ENCODE measurements at regions not wholly inside any gene's neighbourhood (a gene's known extent, or its start where the extent isn't known, plus 50 kb on each side); places are given as distances from the start of the nearest gene placed in this dataset.

GRCh38 chr10:10956681-10957542 is 60.8 kb upstream of the CELF2 start:
- no peak for DNase-seq (ENCODE audit: low read depth)

GRCh38 chr10:10958041-10958440 is 59.6 kb upstream of the CELF2 start:
- DNase-seq (ENCODE audit: low read depth): no peak

GRCh38 chr10:10959666-10960065 is 58.0 kb upstream of the CELF2 start:
- no peak for DNase-seq (ENCODE audit: low read depth)

DNA sequence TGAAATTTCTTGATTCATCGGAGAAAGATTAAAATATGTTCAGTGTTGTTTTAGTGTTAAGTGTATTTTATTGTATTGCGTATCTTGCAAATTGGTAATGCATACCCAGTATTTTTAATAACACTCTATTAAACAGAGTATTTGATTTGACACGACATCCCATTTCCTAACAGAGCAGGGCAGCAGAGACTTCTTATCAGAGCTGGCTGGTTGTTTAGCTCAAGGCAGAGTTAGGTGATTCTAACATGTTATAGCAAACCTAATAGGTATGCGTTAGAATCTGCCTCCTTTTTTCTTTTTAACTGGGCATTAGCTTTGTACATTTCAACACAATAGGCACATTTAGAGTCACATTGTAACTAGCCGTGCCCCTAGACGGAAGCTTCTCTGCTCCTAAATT is 57.1 kb upstream of the CELF2 start:
- no peak for DNase-seq (ENCODE audit: low read depth)

DNA sequence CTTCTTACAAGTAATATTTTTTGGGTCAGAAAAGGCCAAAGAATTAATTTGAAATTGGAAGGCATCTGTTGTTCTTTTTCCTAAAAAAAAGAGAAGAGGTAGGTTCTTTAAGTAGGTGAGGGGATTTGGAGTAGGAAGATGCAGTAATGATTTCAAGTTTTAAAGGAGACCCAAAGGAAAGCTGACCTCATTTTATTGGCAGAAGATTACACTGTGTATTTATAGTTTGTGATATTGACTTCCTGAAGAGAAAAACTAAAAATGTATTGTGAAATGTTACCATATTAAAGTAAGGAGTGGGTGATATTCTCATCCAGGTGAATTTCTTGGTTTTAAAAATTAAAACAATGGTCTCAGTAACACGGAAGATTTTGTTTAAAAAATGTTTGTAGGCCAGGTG is 56.6 kb upstream of the CELF2 start:
- DNase-seq (ENCODE audit: low read depth): no peak

- no peak for DNase-seq (ENCODE audit: low read depth)
Measured at GRCh38 chr10:10967029-10967428, 50.6 kb upstream of the CELF2 start.

DNA sequence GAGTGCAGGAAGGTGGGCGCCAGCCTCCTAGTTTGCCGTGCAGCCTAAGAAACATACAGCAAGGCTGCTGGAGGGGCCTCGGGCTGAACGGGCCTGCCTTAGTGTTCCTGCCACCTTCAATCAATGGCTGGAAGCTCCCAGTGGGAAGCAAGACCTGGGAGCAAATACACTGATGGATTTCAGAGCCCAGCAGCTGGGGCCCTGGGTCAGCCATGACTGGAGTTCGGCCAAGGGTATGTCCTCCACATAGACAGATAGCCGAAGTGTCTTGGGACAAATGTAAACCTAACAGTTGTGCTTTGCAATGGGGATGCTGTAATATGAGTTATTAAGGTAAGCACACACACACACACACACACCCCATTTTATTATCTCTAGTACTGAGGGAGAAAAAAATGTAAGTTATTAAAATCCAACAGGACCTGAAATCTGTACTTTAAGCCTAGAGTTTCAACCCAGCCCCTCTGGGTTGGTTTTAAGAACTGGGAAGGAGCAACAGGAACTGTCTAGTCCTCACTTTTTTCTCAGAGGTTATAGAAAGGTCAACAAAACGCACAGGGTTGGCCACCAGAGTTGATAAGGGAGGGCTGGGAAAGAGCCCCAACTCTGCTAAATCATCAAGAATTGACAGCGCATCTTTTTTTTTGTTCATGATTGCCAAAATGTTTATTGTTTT is 50.0 kb upstream of the CELF2 start:
- no peak for DNase-seq (ENCODE audit: low read depth)

All from activated gamma-delta T cell treated with anti-CD3 and anti-CD28 coated beads, Interleukin-2, amount 50 U/mL, for 16 hours (primary cell).